ENCODE measurements at regions not wholly inside any gene's neighbourhood (a gene's known extent, or its start where the extent isn't known, plus 50 kb on each side); places are given as distances from the start of the nearest gene placed in this dataset.
A peak's percentile ranks its signal among the peaks of the same experiment; 100 is the strongest.

GRCh38 chr9:21634951-21635350, 152.8 kb upstream of the IFNE start:
- DNase-seq (ENCODE audit: low spot score in 2 of 2) = no peak
- Mint-ChIP-seq H3K27me3 (no peaks in the 10 kb centered on the region), H3K4me3 (no peak overlapping the region), H3K9me3 (no peaks in the 10 kb centered on the region), H3K4me1 (no peaks in the 10 kb centered on the region), H3K36me3 (no peaks in the 10 kb centered on the region), H3K27ac (no peak overlapping the region)
- ATAC-seq (ENCODE audit: low read depth) = no peak

GRCh38 chr9:21638104-21638503, 156.0 kb upstream of the IFNE start:
- H3K4me1 Mint-ChIP-seq = no peaks in the 10 kb centered on the region
- DNase-seq (ENCODE audit: low spot score in 2 of 2) (no peak), ATAC-seq (ENCODE audit: low read depth) (no peak)
- no peaks in the 10 kb centered on the region for H3K27me3 Mint-ChIP-seq
- H3K36me3 Mint-ChIP-seq = no peaks in the 10 kb centered on the region
- H3K9me3 Mint-ChIP-seq = no peaks in the 10 kb centered on the region
- no peak overlapping the region for H3K4me3 Mint-ChIP-seq
- H3K27ac Mint-ChIP-seq = no peak overlapping the region

- no peak for DNase-seq (ENCODE audit: low spot score in 2 of 2)
- Mint-ChIP-seq H3K9me3 (peaks cover 6% of the 10 kb centered on the region), H3K36me3 (no peaks in the 10 kb centered on the region), H3K4me1 (no peaks in the 10 kb centered on the region), H3K27ac (no peak overlapping the region), H3K4me3 (no peak overlapping the region), H3K27me3 (peaks cover 4% of the 10 kb centered on the region)
- ATAC-seq (ENCODE audit: low read depth) = no peak
These were observed 149.3 kb upstream of the MTAP start for GRCh38 chr9:21653091-21653490.

GRCh38 chr9:21653589-21653988, 148.8 kb upstream of the MTAP start:
- Mint-ChIP-seq H3K27ac (no peak overlapping the region), H3K9me3 (peaks cover 6% of the 10 kb centered on the region), H3K4me3 (no peak overlapping the region), H3K4me1 (no peaks in the 10 kb centered on the region), H3K36me3 (no peaks in the 10 kb centered on the region), H3K27me3 (peaks cover 4% of the 10 kb centered on the region)
- DNase-seq (ENCODE audit: low spot score in 2 of 2) (no peak), ATAC-seq (ENCODE audit: low read depth) (no peak)

GRCh38 chr9:21656776-21657674, 145.4 kb upstream of the MTAP start:
- H3K27ac Mint-ChIP-seq = no peak overlapping the region
- ATAC-seq (ENCODE audit: low read depth) (no peak), DNase-seq (ENCODE audit: low spot score in 2 of 2) (no peak)
- no peak overlapping the region for H3K4me3 Mint-ChIP-seq
- H3K9me3 Mint-ChIP-seq = no peaks in the 10 kb centered on the region
- H3K36me3 Mint-ChIP-seq = no peaks in the 10 kb centered on the region
- H3K27me3 Mint-ChIP-seq = peaks cover 4% of the 10 kb centered on the region
- H3K4me1 Mint-ChIP-seq = no peaks in the 10 kb centered on the region

GRCh38 chr9:21657966-21658667, 144.3 kb upstream of the MTAP start:
- H3K36me3 Mint-ChIP-seq = no peaks in the 10 kb centered on the region
- no peaks in the 10 kb centered on the region for H3K9me3 Mint-ChIP-seq

DNA sequence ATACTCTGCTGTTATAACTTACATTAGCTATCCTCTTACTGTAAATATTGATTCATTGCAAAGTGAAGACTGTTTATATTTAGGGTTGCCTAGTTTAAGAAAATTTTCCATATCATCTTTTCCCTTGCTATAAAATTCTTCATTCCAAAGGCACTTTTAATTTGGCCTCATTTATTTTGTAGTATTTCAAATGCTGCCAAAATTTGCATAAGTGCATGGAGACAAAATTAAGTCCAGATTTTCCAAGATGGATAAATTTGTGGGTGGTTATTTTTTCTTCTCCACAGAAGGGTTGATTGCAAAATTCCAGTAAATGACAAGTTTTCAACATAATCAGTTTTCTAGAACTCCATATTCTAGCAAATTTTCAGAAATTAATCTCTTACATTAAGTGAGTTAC, 141.5 kb upstream of the MTAP start:
- no peaks in the 10 kb centered on the region for H3K9me3 Mint-ChIP-seq
- H3K27me3 Mint-ChIP-seq = peaks cover 5% of the 10 kb centered on the region
- H3K4me1 Mint-ChIP-seq = no peaks in the 10 kb centered on the region
- no peak overlapping the region for H3K27ac Mint-ChIP-seq
- H3K36me3 Mint-ChIP-seq = no peaks in the 10 kb centered on the region
- no peak overlapping the region for H3K4me3 Mint-ChIP-seq
- no peak for DNase-seq (ENCODE audit: low spot score in 2 of 2)
- ATAC-seq (ENCODE audit: low read depth) = no peak

More at GRCh38 chr9:21657966-21658667, 144.3 kb upstream of the MTAP start:
- Mint-ChIP-seq H3K27me3 (peaks cover 1% of the 10 kb centered on the region), H3K4me1 (no peaks in the 10 kb centered on the region), H3K4me3 (no peak overlapping the region), H3K27ac (no peak overlapping the region)
- DNase-seq (ENCODE audit: low spot score in 2 of 2) (no peak), ATAC-seq (ENCODE audit: low read depth) (no peak)

- Mint-ChIP-seq H3K27ac (no peak overlapping the region), H3K27me3 (peaks cover 5% of the 10 kb centered on the region), H3K36me3 (no peaks in the 10 kb centered on the region), H3K4me3 (no peak overlapping the region), H3K4me1 (no peaks in the 10 kb centered on the region), H3K9me3 (no peaks in the 10 kb centered on the region)
- DNase-seq (ENCODE audit: low spot score in 2 of 2) (no peak), ATAC-seq (ENCODE audit: low read depth) (no peak)
These were observed 140.8 kb upstream of the MTAP start for GRCh38 chr9:21661626-21662025.

GRCh38 chr9:21668516-21668915, 133.9 kb upstream of the MTAP start:
- H3K4me3 Mint-ChIP-seq = no peak overlapping the region
- DNase-seq (ENCODE audit: low spot score in 2 of 2) (no peak), ATAC-seq (ENCODE audit: low read depth) (peak; percentile 37)
- H3K27me3 Mint-ChIP-seq = peaks cover 4% of the 10 kb centered on the region
- no peaks in the 10 kb centered on the region for H3K4me1 Mint-ChIP-seq
- H3K27ac Mint-ChIP-seq = no peak overlapping the region
- H3K36me3 Mint-ChIP-seq = no peaks in the 10 kb centered on the region
- H3K9me3 Mint-ChIP-seq = no peaks in the 10 kb centered on the region

GRCh38 chr9:21669701-21670100, 132.7 kb upstream of the MTAP start:
- H3K4me3 Mint-ChIP-seq = no peak overlapping the region
- H3K4me1 Mint-ChIP-seq = no peaks in the 10 kb centered on the region
- no peaks in the 10 kb centered on the region for H3K36me3 Mint-ChIP-seq
- H3K27ac Mint-ChIP-seq = no peak overlapping the region
- no peaks in the 10 kb centered on the region for H3K27me3 Mint-ChIP-seq
- no peaks in the 10 kb centered on the region for H3K9me3 Mint-ChIP-seq
- no peak for DNase-seq (ENCODE audit: low spot score in 2 of 2)
- ATAC-seq (ENCODE audit: low read depth) = no peak

DNA sequence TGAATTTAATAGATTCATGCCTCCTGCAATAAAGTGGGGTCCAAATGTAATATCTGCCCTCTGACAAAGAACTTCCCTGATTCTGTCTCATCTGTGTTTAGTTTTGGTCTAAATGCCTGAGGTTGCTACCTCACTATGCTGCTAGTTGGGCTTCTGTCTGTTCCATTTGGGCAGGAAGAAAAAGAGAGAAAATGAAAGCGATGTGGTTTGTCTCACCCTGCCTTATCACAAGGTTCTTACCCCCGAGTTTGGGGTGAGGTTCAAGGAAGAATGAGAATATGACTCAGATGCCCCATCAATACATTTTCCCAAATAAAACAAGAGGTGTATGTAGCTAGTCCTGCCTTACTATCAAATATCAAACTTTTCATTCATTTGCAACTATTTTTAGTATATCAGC, 132.1 kb upstream of the MTAP start:
- Mint-ChIP-seq H3K27ac (no peak overlapping the region), H3K36me3 (no peaks in the 10 kb centered on the region), H3K27me3 (no peaks in the 10 kb centered on the region), H3K9me3 (no peaks in the 10 kb centered on the region), H3K4me1 (no peaks in the 10 kb centered on the region), H3K4me3 (no peak overlapping the region)
- ATAC-seq (ENCODE audit: low read depth) (no peak), DNase-seq (ENCODE audit: low spot score in 2 of 2) (no peak)

DNA sequence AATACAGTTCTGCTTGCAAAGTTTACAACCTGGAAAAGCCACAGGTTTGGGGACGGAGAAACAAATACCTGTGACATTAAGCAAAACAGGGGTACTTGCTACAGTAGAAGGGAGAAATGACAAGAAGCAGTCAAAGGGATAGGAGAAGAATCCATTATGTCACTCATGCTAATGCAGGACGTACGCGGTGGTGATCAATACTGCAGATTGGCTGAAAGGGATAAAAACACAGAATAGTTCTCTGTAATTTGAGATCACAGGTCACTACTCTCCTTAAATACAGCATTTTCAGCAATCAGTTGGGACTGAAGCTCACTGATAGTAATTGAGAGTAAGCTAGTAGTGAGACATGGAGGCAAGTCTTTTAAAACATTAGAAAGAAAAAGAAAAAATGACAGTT, 130.3 kb upstream of the MTAP start:
- no peak for ATAC-seq (ENCODE audit: low read depth)
- Mint-ChIP-seq H3K4me1 (no peaks in the 10 kb centered on the region), H3K36me3 (no peaks in the 10 kb centered on the region), H3K9me3 (no peaks in the 10 kb centered on the region), H3K4me3 (no peak overlapping the region), H3K27me3 (peaks cover 1% of the 10 kb centered on the region), H3K27ac (no peak overlapping the region)
- no peak for DNase-seq (ENCODE audit: low spot score in 2 of 2)

- H3K27ac Mint-ChIP-seq = no peak overlapping the region
- H3K4me1 Mint-ChIP-seq = no peaks in the 10 kb centered on the region
These were observed 129.7 kb upstream of the MTAP start for GRCh38 chr9:21672761-21673160.

GRCh38 chr9:21674894-21675293, 127.5 kb upstream of the MTAP start:
- no peaks in the 10 kb centered on the region for H3K4me1 Mint-ChIP-seq
- H3K27ac Mint-ChIP-seq = no peak overlapping the region
- H3K27me3 Mint-ChIP-seq = peaks cover 1% of the 10 kb centered on the region
- H3K4me3 Mint-ChIP-seq = no peak overlapping the region
- no peak for DNase-seq (ENCODE audit: low spot score in 2 of 2)
- ATAC-seq (ENCODE audit: low read depth) = no peak
- H3K36me3 Mint-ChIP-seq = no peaks in the 10 kb centered on the region
- no peaks in the 10 kb centered on the region for H3K9me3 Mint-ChIP-seq

More at GRCh38 chr9:21672761-21673160, 129.7 kb upstream of the MTAP start:
- H3K4me3 Mint-ChIP-seq = no peak overlapping the region
- no peaks in the 10 kb centered on the region for H3K36me3 Mint-ChIP-seq
- no peak for ATAC-seq (ENCODE audit: low read depth)
- DNase-seq (ENCODE audit: low spot score in 2 of 2) = no peak
- no peaks in the 10 kb centered on the region for H3K9me3 Mint-ChIP-seq
- peaks cover 1% of the 10 kb centered on the region for H3K27me3 Mint-ChIP-seq

Data from memory B cell (primary cell).